ENCODE measurements at regions not wholly inside any gene's neighbourhood (a gene's known extent, or its start where the extent isn't known, plus 50 kb on each side); places are given as distances from the start of the nearest gene placed in this dataset.

DNA sequence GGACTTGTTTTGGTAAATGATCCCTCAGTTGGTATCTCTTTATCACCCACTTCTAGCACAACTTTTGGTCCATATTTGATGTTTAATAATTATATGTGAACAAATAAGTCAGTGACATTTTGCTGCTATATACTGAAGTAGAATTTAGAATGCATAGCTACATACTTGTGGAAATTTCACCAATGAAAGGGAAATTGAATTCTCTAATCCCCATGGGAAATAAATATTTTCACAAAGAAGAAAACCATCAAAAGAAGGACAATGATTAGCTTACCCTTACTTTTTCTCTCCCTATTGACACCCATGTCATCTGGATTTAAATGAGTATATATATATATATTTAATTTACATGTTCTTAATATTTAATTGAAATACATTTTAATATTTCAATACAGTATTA, 94.3 kb upstream of the DAB2 start:
- H3K27ac ChIP-seq = no peak overlapping the region
- H3K27me3 ChIP-seq = no peaks in the 10 kb centered on the region
- intact Hi-C loops (cut with DNase I; ENCODE audit: low total_unique reads) = no loop called here

DNA sequence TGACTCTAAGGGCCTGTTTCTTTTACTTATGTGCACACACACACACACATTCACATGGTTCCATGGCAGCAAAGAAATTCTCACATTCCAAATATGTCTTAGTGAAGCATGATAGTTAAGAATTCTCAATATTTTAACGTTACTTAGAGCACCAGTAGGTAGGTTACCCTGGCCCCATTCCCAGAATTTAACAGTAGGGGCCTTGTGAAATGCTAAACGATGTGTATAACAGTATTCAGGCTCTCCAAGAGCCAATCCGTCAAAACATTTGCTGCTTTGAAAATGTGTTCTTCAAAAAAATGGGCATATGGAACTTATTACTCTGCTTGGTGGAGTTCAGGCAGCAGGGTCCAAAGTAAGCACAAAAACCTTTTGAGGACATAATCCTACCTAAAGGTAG, 93.7 kb upstream of the DAB2 start:
- no peak for DNase-seq
- Histone ChIP-seq H3K4me1 (no peaks in the 10 kb centered on the region), H3K27ac (no peak overlapping the region), H3K4me3 (no peak overlapping the region), H3K27me3 (no peaks in the 10 kb centered on the region), H3K36me3 (ENCODE audit: low read depth, missing control alignments) (no peaks in the 10 kb centered on the region), H3K9me3 (no peaks in the 10 kb centered on the region)
- WGBS, 2 donors = 39 to 44% methylated on average over 3 of the region's 3 CpGs
- TF ChIP-seq, protein P1, sequence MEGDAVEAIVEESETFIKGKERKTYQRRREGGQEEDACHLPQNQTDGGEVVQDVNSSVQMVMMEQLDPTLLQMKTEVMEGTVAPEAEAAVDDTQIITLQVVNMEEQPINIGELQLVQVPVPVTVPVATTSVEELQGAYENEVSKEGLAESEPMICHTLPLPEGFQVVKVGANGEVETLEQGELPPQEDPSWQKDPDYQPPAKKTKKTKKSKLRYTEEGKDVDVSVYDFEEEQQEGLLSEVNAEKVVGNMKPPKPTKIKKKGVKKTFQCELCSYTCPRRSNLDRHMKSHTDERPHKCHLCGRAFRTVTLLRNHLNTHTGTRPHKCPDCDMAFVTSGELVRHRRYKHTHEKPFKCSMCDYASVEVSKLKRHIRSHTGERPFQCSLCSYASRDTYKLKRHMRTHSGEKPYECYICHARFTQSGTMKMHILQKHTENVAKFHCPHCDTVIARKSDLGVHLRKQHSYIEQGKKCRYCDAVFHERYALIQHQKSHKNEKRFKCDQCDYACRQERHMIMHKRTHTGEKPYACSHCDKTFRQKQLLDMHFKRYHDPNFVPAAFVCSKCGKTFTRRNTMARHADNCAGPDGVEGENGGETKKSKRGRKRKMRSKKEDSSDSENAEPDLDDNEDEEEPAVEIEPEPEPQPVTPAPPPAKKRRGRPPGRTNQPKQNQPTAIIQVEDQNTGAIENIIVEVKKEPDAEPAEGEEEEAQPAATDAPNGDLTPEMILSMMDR (IDR thresholded peaks at IDR 0.05) = no peak
- no peak for TF ChIP-seq POLR2A (IDR thresholded peaks at IDR 0.05)
- intact Hi-C loops (cut with DNase I; ENCODE audit: low total_unique reads) = no loop called here

More for the DNA sequence above, 94.3 kb upstream of the DAB2 start:
- no peak for DNase-seq
- H3K36me3 ChIP-seq (ENCODE audit: low read depth, missing control alignments) = no peaks in the 10 kb centered on the region
- no peaks in the 10 kb centered on the region for H3K9me3 ChIP-seq
- no peak for TF ChIP-seq POLR2A (IDR thresholded peaks at IDR 0.05)
- TF ChIP-seq, protein P1 (IDR thresholded peaks at IDR 0.05) = no peak
- H3K4me3 ChIP-seq = no peak overlapping the region
- no peaks in the 10 kb centered on the region for H3K4me1 ChIP-seq

DNA sequence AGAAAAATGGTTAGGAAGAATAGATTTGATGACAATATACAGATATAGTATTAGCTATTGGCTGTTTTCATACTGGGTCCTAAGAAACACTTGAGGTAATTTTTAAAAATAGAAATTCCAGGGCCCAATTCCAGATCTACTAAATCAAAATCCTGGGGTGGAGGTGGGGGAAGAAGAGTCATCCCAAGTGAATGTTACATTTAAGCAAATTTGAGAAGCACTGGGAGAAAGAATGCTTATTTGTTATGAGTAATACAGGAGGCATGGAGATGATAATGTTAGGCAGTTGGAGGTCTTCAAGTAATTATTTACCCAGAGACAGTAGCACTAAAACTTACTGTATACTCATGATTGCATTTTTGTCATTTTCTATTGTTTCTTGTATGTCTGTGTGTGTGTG, 93.0 kb upstream of the DAB2 start:
- no peak overlapping the region for H3K4me3 ChIP-seq
- no peaks in the 10 kb centered on the region for H3K9me3 ChIP-seq
- H3K27me3 ChIP-seq = no peaks in the 10 kb centered on the region
- H3K36me3 ChIP-seq (ENCODE audit: low read depth, missing control alignments) = no peaks in the 10 kb centered on the region
- no peak overlapping the region for H3K27ac ChIP-seq
- no peaks in the 10 kb centered on the region for H3K4me1 ChIP-seq
- TF ChIP-seq, protein P1 (IDR thresholded peaks at IDR 0.05) = no peak
- no peak for TF ChIP-seq POLR2A (IDR thresholded peaks at IDR 0.05)
- intact Hi-C loops (cut with DNase I; ENCODE audit: low total_unique reads) = no loop called here
- no peak for DNase-seq

DNA sequence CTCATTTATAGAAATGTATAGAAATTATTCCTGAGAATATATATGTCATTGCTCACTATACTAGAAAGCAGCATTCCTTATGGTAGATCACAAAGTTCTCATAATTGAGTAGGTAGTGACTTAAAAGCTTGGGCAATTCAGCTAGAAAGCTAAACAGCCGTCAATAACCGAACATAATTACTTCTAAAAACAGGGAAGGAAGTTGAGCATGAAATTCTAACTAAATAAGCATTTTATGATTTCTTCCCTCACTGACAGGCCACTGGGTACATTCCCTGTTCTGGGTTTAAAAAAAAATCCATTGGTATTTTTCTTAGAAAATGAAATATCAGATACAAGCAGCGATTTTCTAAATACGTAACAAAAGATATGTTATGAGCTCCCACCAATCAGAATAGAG, 91.1 kb upstream of the DAB2 start:
- WGBS, 2 donors = 87% methylated on average over 4 of the region's 4 CpGs
- Histone ChIP-seq H3K4me1 (no peaks in the 10 kb centered on the region), H3K9me3 (no peaks in the 10 kb centered on the region), H3K4me3 (no peak overlapping the region), H3K27me3 (no peaks in the 10 kb centered on the region), H3K36me3 (ENCODE audit: low read depth, missing control alignments) (no peaks in the 10 kb centered on the region), H3K27ac (no peak overlapping the region)
- no peak for DNase-seq
- intact Hi-C loops (cut with DNase I; ENCODE audit: low total_unique reads) = no loop called here
- TF ChIP-seq POLR2A (IDR thresholded peaks at IDR 0.05) = no peak
- TF ChIP-seq, protein P1 (IDR thresholded peaks at IDR 0.05) = no peak

DNA sequence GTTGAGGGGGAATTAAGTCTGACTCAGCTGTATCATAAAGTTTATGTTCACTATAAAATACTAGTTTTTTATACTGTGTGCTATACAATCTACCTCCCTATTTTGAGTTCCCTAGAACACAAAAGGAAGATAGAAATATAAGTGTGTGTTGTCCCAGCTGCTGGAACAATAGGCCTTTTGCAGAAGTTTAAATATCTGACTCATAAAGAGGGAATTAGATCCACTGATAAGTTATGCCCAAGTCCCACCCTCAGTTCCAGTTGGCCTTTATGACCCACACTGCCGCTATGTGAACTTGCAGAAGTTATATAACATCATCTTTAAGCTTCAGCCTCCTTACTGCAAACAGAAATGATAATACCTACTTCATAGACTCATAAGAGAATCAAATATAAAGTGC, 88.5 kb upstream of the DAB2 start:
- no peaks in the 10 kb centered on the region for H3K4me1 ChIP-seq
- WGBS, 2 donors = 88 to 96% methylated on average over 1 of the region's 1 CpG
- intact Hi-C loops (cut with DNase I; ENCODE audit: low total_unique reads) = no loop called here
- no peak for DNase-seq
- H3K27me3 ChIP-seq = no peaks in the 10 kb centered on the region
- H3K9me3 ChIP-seq = no peaks in the 10 kb centered on the region
- no peaks in the 10 kb centered on the region for H3K36me3 ChIP-seq (ENCODE audit: low read depth, missing control alignments)
- H3K4me3 ChIP-seq = no peak overlapping the region
- no peak overlapping the region for H3K27ac ChIP-seq
- TF ChIP-seq, protein P1 (IDR thresholded peaks at IDR 0.05) = no peak
- TF ChIP-seq POLR2A (IDR thresholded peaks at IDR 0.05) = no peak

Measured in testis (tissue), 2 donors.